ENCODE measurements at regions not wholly inside any gene's neighbourhood (a gene's known extent, or its start where the extent isn't known, plus 50 kb on each side); places are given as distances from the start of the nearest gene placed in this dataset.

DNA sequence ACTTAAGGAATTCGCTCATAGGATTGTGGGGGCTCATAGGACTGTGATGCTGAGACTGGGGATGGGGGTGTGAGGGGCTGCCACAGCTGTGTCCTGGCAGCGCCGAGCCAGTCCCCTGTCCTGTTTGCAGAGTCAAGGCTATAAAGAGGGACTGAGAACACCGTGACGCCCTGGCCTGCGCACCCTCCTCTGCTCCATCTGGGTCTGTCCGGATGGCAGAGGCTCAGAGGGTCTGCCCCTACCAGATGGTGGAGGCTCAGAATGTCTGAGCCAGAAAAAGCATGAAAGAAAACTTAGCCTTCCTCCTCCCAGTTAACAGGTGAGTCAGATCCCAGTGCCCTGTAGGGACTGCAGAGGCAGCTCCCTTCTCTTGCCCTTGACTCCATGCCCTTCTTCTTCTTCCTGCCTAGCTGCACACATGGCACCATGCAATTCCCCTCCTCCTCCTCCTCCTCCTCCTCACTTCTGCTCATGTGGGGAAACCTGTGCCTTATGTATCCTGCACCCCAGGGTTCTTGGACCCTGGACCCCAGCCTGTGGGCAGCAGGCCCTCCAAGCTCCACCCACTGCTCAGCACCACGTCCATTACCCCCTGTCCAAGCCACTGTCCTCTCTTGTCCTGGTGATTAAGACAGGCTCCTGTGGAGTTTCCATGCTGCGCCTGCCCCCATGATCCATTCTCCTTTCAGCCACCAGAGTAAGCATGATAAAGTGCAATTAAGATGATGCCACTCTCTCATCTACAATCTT, 410.0 kb upstream of the SULF2 start:
- Mint-ChIP-seq H3K36me3 (no peaks in the 10 kb centered on the region), H3K27me3 (peaks cover 3% of the 10 kb centered on the region), H3K4me1 (no peaks in the 10 kb centered on the region), H3K9me3 (no peaks in the 10 kb centered on the region), H3K4me3 (no peak overlapping the region), H3K27ac (no peak overlapping the region)

DNA sequence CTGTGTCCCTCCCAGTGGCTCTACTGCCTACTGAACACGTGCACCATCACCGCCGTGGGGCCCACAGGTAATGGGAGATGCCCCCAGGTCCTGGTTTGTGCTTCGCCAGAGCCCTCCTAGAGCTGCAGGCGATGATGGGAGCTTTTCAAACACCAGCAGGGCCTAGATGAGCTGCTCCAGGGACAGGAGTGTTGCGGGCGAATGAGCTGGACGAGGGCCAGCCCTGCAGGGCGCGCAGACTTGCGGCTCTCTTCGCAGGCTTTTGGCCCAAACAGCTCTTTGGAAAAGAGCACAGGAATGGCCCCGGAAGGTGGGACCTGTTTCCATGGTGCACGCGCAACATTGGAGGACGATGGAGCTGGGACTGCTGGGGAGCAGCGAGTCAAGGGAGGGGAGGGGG, 409.3 kb upstream of the SULF2 start:
- Mint-ChIP-seq H3K36me3 (no peaks in the 10 kb centered on the region), H3K4me3 (no peak overlapping the region), H3K27me3 (peaks cover 3% of the 10 kb centered on the region)

DNA sequence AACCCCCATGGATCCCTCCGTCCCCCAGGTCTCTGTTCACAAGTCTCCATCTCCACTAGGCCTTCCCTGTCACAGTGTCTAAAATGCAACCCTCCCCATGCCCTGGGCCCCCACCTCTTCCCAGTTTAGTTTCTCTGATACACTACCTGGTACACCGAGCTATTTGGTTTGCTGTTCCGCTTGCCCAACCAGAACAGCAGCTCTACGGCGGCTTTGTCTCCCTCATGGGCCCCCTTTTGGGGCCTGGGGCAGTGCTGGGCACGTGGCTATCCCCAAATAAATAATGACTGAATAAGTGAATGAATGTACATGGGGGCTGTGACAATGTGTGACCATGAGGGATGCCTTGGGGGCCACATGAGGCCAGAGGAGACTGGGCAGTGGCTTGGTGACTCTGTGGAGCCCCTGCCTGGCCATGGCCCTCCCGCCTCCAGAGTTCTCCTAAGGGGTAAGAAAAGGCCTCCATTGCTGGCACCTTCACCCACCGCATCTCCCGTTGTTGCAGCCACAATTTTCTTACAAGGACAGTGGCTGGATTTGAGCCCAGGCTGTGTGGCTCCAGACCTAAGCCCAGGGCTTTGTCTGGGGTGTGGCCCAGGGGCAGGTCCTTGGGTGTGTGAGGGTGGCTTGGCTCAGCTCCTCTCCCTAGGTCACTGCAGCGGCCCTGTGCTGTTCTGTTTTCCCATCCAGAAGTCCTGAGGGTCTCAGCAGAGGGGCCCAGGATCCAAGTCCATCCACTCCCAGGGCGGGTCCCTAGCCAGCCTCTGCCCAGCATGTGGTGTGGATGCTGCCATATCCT, 408.5 kb upstream of the SULF2 start:
- H3K27ac Mint-ChIP-seq, result no peak overlapping the region

More for the DNA sequence above, 409.3 kb upstream of the SULF2 start:
- Mint-ChIP-seq H3K27ac (no peak overlapping the region), H3K4me1 (no peaks in the 10 kb centered on the region), H3K9me3 (no peaks in the 10 kb centered on the region)

DNA sequence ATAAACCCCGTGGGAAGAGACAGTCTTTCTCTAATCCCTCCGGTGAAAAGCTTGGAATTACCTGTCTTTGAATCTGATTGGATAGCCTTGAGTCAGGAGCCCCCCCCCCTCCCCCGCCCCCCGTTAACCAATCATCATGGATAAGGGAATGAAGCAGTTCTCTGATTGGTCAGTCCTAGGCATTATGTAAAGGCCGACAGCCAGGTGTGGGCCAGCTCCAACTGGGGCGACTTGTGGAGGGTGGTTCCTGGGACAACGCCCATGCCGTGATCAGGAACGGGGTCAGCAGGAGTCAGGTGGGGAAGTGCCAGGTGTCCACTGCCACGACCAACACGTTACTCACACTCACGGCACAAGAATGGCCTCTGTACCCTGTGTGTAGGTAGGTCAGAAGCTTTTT, 406.8 kb upstream of the SULF2 start:
- Mint-ChIP-seq H3K9me3 (no peaks in the 10 kb centered on the region), H3K4me3 (no peak overlapping the region), H3K4me1 (no peaks in the 10 kb centered on the region), H3K36me3 (no peaks in the 10 kb centered on the region), H3K27ac (no peak overlapping the region), H3K27me3 (no peaks in the 10 kb centered on the region)

More for the DNA sequence above, 408.5 kb upstream of the SULF2 start:
- H3K27me3 Mint-ChIP-seq, result peaks cover 3% of the 10 kb centered on the region
- H3K4me1 Mint-ChIP-seq, result no peaks in the 10 kb centered on the region
- H3K9me3 Mint-ChIP-seq, result no peaks in the 10 kb centered on the region
- no peaks in the 10 kb centered on the region for H3K36me3 Mint-ChIP-seq
- H3K4me3 Mint-ChIP-seq, result no peak overlapping the region

DNA sequence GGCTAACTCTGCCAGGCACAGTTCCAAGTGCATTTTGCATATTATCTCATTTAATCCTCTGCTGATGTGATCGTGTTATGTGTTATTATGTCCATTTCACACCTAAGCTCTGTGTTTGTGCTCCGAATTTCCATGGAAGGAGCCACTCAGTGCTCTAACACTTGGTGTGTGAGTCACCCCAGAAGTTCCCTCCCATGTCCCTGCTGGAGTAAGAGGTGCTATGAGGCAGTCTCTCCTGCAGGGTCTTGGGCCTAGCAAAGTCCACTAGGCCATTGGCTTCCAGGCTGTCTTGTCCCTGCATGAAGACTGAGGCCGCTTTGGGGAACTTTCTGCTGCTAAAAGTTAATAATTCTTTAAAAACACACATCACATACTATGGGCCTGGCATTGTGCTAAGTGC, 405.9 kb upstream of the SULF2 start:
- Mint-ChIP-seq H3K27ac (no peak overlapping the region), H3K4me1 (no peaks in the 10 kb centered on the region), H3K27me3 (no peaks in the 10 kb centered on the region), H3K4me3 (no peak overlapping the region), H3K9me3 (no peaks in the 10 kb centered on the region), H3K36me3 (no peaks in the 10 kb centered on the region)

DNA sequence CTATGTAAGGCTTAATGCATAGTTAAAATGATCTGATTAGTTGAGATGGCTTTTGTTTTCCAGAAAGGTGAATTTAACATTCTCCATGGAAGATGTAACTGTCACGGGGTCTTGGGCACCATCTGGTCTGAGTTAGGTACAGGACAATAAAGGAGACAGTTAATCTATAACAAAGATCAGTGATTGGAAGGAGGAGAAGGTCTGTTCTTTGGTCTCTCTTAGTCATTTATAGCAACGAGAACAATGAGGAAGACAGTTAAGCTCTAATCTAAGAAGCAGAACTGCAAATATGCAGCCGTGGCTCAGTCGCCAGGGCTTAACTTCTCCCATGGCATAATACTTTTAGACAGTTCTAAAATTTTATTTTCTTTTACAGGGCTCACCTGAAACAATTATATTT, 405.5 kb upstream of the SULF2 start:
- Mint-ChIP-seq H3K9me3 (no peaks in the 10 kb centered on the region), H3K27ac (no peak overlapping the region), H3K4me1 (no peaks in the 10 kb centered on the region), H3K4me3 (no peak overlapping the region), H3K27me3 (no peaks in the 10 kb centered on the region), H3K36me3 (no peaks in the 10 kb centered on the region)

DNA sequence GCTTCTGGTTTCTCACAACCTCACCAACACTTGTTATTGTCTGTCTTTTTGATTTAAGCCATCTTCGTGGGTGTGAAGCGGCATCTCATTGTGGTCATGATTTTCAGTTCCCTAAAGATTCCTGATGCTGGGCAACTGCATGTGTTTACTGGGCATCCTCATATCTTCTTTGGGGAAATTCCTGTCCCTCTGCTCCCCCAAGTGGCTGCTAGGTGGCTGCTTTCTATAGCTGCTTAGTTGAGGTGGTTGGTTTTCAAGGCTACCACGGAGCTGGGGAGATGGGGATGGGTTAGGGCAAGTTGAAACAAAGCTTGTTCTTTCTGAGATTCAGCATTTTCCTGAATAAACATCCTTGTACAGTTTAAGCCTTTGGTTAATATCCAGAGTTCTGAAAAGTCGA, 403.9 kb upstream of the SULF2 start:
- Mint-ChIP-seq H3K4me1 (no peaks in the 10 kb centered on the region), H3K36me3 (no peaks in the 10 kb centered on the region), H3K27me3 (no peaks in the 10 kb centered on the region), H3K9me3 (no peaks in the 10 kb centered on the region), H3K27ac (no peak overlapping the region), H3K4me3 (no peak overlapping the region)

DNA sequence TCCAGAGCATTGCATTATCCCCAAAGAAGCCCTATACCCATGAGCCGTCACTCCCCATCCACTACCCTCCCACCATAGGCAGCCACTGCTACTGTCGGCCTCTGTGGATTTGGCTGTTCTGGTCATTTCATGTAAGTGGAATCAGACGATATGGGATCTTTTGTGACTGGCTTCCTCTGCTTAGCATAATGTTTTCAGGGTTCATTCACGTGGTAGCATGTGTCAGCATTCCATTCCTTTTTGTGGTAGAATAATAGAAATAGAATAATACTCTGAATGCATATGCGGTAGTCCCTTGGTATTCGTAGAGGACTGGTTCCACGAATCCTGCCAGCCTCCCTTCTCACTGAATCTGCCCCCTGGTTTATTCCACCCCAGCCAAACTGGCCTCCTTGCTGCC, 402.6 kb upstream of the SULF2 start:
- H3K9me3 Mint-ChIP-seq, result no peaks in the 10 kb centered on the region
- no peaks in the 10 kb centered on the region for H3K36me3 Mint-ChIP-seq
- H3K4me3 Mint-ChIP-seq, result no peak overlapping the region
- no peaks in the 10 kb centered on the region for H3K27me3 Mint-ChIP-seq
- no peak overlapping the region for H3K27ac Mint-ChIP-seq
- H3K4me1 Mint-ChIP-seq, result no peaks in the 10 kb centered on the region

DNA sequence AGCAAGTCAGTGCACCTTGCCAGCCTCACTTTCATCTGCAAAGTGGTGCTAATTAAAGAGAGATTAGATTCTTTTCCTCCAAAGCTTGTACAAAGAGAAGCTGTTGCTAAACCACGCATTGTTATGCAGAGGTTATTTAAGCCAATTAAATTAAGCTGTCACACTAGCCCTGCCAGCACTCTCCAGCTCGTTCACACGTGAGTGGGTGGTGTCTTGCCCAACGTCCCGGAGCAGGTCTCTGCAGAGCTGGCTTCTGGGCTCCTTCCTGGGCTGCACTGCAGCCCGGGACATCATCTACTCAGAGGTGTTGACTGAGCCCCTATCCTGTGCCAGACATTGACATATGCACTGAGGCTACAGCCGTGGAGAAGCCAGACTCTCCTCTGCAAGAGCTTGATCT, 401.6 kb upstream of the SULF2 start:
- H3K9me3 Mint-ChIP-seq, result no peaks in the 10 kb centered on the region
- no peaks in the 10 kb centered on the region for H3K36me3 Mint-ChIP-seq
- no peak overlapping the region for H3K4me3 Mint-ChIP-seq
- H3K27ac Mint-ChIP-seq, result no peak overlapping the region
- H3K4me1 Mint-ChIP-seq, result no peaks in the 10 kb centered on the region
- no peaks in the 10 kb centered on the region for H3K27me3 Mint-ChIP-seq

DNA sequence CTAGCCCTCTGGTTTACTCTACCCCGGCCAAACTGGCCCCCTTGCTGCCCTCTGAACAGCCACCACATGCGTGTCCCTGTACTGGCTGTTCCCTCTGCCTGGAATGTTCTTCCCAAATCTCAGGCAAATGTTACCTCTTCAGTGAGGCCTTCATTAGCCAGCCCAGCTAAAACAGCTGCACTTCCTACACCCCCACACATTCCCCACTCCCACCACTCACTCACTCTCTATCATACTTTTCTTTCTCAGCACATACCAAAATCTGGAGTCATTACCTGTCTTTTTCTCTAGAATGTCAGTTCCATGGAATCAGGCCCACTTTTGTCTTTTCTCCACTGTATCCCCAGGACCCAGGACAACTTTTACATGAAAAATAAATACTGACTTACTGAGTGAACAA, 401.2 kb upstream of the SULF2 start:
- H3K4me1 Mint-ChIP-seq, result no peaks in the 10 kb centered on the region
- H3K4me3 Mint-ChIP-seq, result no peak overlapping the region
- H3K36me3 Mint-ChIP-seq, result no peaks in the 10 kb centered on the region
- H3K9me3 Mint-ChIP-seq, result no peaks in the 10 kb centered on the region
- H3K27me3 Mint-ChIP-seq, result no peaks in the 10 kb centered on the region
- H3K27ac Mint-ChIP-seq, result no peak overlapping the region

DNA sequence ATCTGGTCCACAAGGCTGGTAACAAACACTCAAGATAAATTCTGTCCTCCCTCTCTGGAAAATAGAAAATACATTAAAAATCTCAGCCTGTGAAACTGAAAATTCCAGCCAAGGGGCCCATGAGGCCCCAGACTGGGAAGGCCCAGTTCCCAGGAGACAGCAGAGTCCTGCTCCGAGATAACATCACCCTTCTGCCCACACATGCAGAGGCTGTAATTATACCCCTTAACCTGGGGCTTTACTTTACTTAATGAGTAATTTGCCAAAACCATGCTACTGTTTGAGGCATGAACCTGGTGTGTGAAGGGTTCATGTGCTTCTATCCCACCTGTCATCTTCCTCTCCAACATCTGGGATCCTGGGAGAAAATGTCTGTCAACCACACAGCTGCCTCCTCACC, 398.9 kb upstream of the SULF2 start:
- no peaks in the 10 kb centered on the region for H3K9me3 Mint-ChIP-seq
- H3K27ac Mint-ChIP-seq, result no peak overlapping the region
- H3K4me1 Mint-ChIP-seq, result no peaks in the 10 kb centered on the region

DNA sequence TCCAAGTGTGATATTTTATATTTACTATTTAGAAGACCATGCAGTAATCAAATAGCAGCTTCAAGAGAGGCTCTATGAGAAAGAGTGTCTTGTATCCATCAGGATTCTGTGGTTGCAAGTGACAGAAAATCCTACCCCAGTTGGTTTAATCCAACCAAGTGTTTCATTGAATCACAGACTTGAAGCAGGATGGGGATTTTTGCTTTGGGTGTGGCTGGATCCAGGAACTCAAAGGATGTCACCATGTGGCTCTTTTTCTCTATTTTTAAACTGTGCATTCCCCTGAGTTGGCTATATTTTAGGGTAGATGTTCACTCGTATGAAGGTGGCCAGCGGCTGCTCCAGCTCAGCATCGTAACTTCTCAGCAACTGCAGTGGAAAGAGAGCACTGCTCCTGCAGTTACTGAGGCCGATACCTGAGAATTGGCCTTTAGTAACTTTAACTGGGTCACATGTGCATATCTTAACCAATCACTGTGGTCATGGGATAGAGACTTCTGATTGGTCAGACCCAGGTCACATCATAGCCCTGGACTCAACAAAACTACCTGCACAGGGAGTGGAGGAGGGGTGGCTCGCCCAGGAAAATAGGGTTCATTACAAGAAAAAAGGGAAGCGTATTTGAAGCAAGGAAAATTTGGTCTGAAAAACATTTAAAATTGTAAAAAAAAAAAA, 396.1 kb upstream of the SULF2 start:
- no peaks in the 10 kb centered on the region for H3K36me3 Mint-ChIP-seq
- H3K27ac Mint-ChIP-seq, result no peak overlapping the region
- no peaks in the 10 kb centered on the region for H3K4me1 Mint-ChIP-seq
- H3K4me3 Mint-ChIP-seq, result no peak overlapping the region
- H3K27me3 Mint-ChIP-seq, result no peaks in the 10 kb centered on the region
- no peaks in the 10 kb centered on the region for H3K9me3 Mint-ChIP-seq

More for the DNA sequence above, 398.9 kb upstream of the SULF2 start:
- H3K4me3 Mint-ChIP-seq, result no peak overlapping the region
- no peaks in the 10 kb centered on the region for H3K27me3 Mint-ChIP-seq
- H3K36me3 Mint-ChIP-seq, result no peaks in the 10 kb centered on the region

DNA sequence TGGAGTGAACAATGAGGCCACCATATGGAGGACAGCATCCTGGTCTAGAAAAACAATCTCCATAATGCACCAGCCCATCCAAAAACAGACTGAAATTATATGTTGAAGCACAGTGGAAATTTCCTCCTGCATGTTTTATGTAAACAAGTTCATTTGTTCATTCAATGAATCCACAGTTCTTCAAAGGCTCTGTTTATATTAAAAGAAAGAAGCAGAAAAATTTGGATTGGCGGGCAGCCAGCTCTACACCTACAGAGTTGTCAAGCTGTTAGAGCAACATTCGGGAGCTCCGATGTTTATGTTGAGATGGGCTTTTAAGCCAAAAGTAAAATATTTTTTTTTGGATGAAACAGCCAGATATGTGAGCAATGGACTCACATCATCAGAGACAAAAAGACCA, 395.3 kb upstream of the SULF2 start:
- no peaks in the 10 kb centered on the region for H3K27me3 Mint-ChIP-seq
- H3K36me3 Mint-ChIP-seq, result no peaks in the 10 kb centered on the region
- no peaks in the 10 kb centered on the region for H3K9me3 Mint-ChIP-seq
- no peaks in the 10 kb centered on the region for H3K4me1 Mint-ChIP-seq
- H3K27ac Mint-ChIP-seq, result no peak overlapping the region
- no peak overlapping the region for H3K4me3 Mint-ChIP-seq

DNA sequence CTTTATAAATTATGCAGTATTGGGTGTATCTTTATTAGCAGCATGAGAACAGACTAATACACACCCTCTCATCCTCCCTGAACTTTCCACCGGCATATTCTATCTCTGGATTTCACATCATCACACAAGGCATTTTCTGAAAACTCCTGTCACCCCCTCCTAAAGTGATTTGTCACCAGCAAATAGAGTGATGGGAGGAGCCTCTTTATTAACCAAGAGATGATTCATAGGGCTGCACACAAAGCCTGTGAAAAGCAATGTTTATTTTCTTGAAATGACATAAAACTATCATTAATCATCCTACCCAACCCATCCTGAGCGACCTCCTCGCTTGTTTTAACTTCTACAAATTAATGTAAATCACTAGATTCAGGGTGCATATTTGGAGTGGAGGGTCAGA, 394.7 kb upstream of the SULF2 start:
- Mint-ChIP-seq H3K4me1 (no peaks in the 10 kb centered on the region), H3K27ac (no peak overlapping the region), H3K36me3 (no peaks in the 10 kb centered on the region)

DNA sequence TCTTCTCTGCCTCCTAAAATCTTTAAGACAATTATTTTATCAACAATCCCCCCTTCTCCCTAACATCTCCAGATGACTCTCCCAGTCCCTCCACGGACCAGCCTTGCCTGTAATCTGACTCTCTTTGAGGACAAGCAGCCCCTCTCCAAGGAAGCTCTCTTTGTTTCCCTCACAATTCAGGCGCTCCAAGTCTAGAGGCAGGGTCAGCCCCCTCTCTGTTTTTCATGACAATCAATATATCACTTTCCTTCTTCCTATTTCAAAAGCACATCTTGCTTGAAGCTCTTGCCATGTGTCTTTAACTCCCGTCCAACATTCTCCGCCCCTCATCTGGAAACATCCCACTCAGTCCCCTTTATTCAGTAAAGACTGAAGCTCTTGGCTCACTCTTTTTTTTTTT, 393.4 kb upstream of the SULF2 start:
- Mint-ChIP-seq H3K4me3 (no peak overlapping the region), H3K4me1 (no peaks in the 10 kb centered on the region), H3K36me3 (no peaks in the 10 kb centered on the region), H3K27ac (no peak overlapping the region), H3K9me3 (no peaks in the 10 kb centered on the region), H3K27me3 (no peaks in the 10 kb centered on the region)

More for the DNA sequence above, 394.7 kb upstream of the SULF2 start:
- Mint-ChIP-seq H3K27me3 (no peaks in the 10 kb centered on the region), H3K4me3 (no peak overlapping the region), H3K9me3 (no peaks in the 10 kb centered on the region)

DNA sequence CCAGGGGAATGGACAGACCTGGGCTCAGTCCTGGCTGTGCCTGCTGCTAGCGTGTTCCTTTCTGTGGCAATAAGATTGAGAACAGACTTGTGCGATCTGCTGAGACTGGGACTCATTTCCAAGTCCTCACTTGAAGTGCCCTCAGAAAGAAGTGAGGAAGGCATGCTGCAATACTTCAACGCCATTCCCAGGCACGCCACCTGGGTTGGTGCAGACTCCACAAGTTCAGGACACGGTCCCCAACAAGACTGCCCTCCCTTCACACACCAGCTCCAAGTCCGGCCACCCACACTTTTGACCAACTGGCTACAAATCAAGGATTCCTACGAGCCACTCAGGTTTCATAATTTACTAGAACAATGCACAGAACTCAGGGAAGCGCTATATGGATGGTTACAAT, 391.8 kb upstream of the SULF2 start:
- H3K36me3 Mint-ChIP-seq, result no peaks in the 10 kb centered on the region
- no peaks in the 10 kb centered on the region for H3K27me3 Mint-ChIP-seq
- no peaks in the 10 kb centered on the region for H3K4me1 Mint-ChIP-seq
- no peaks in the 10 kb centered on the region for H3K9me3 Mint-ChIP-seq
- H3K4me3 Mint-ChIP-seq, result no peak overlapping the region
- H3K27ac Mint-ChIP-seq, result no peak overlapping the region

Data from activated naive CD4-positive, alpha-beta T cell treated with anti-CD3 and anti-CD28 coated beads, Interleukin-2, amount 50 U/mL, for 24 hours (primary cell).